ENCODE measurements at regions not wholly inside any gene's neighbourhood (a gene's known extent, or its start where the extent isn't known, plus 50 kb on each side); places are given as distances from the start of the nearest gene placed in this dataset.

GRCh38 chr1:172838680-172839313 lies 179.9 kb downstream of the FASLG start:
- TF ChIP-seq ZFP3 (CRISPR knock-in tag; IDR thresholded peaks at IDR 0.05), result no peak
- TF ChIP-seq ZC3H10 (CRISPR knock-in tag; IDR thresholded peaks at IDR 0.05), result no peak
- TF ChIP-seq TSHZ2 (CRISPR knock-in tag; IDR thresholded peaks at IDR 0.05), result no peak
- TF ChIP-seq BACH2 (CRISPR knock-in tag; IDR thresholded peaks at IDR 0.05; ENCODE audit: borderline replicate concordance), result no peak
- no peak for TF ChIP-seq ZFP30 (CRISPR knock-in tag; IDR thresholded peaks at IDR 0.05)
- TF ChIP-seq ARNTL (CRISPR knock-in tag; IDR thresholded peaks at IDR 0.05; ENCODE audit: borderline replicate concordance, low read depth), result no peak
- TF ChIP-seq PATZ1 (CRISPR knock-in tag; IDR thresholded peaks at IDR 0.05; ENCODE audit: borderline replicate concordance), result no peak
- TF ChIP-seq RARB (CRISPR knock-in tag; IDR thresholded peaks at IDR 0.05), result no peak
- TF ChIP-seq PPARA (CRISPR knock-in tag; IDR thresholded peaks at IDR 0.05; ENCODE audit: borderline replicate concordance), result no peak
- TF ChIP-seq SNAI2 (CRISPR knock-in tag; IDR thresholded peaks at IDR 0.05), result no peak
- TF ChIP-seq GLIS3 (CRISPR knock-in tag; IDR thresholded peaks at IDR 0.05), result no peak
- no peak for TF ChIP-seq TCF4 (CRISPR knock-in tag; IDR thresholded peaks at IDR 0.05; ENCODE audit: borderline replicate concordance)
